HG03060 (cell line): ENCODE measurements at regions not wholly inside any gene's neighbourhood (a gene's known extent, or its start where the extent isn't known, plus 50 kb on each side); places are given as distances from the start of the nearest gene placed in this dataset.
"Not testable (repeated sequence)": the region's sequence is repeated elsewhere in the genome, so short reads cannot be mapped to it uniquely, and the experiment has no call there.

Experiments used
- ATAC-seq: cut with Tn5 transposase; IDR thresholded peaks from one replicate; pipeline ENCODE4 v1.9.1; 2021; ENCODE audit warnings: low read depth, moderate number of reproducible peaks; ENCODE audit not compliant: unreplicated experiment

- ATAC-seq = not testable (repeated sequence)
Observed at GRCh38 chr19:28434365-28434764, 778.6 kb downstream of the UQCRFS1 start.

DNA sequence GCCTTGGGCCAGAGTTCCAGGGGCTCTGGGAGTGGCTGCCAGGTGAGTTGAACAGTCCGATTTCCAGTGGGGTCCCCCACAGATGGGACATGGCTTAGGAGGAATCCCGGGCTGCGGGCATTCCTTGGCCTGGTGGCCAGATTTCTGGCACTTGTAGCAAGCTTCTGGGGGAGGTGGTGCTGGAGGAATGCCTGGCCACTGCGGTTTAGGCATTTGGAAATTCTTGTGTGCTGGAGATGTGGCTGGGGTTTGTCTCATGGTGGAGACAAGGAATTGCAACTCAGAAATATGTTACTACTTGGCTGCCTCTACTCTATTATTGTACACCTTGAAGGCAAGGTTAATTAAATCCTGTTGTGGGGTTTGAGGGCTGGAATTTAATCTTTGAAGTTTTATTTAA is 779.8 kb downstream of the UQCRFS1 start:
- ATAC-seq = not testable (repeated sequence)

DNA sequence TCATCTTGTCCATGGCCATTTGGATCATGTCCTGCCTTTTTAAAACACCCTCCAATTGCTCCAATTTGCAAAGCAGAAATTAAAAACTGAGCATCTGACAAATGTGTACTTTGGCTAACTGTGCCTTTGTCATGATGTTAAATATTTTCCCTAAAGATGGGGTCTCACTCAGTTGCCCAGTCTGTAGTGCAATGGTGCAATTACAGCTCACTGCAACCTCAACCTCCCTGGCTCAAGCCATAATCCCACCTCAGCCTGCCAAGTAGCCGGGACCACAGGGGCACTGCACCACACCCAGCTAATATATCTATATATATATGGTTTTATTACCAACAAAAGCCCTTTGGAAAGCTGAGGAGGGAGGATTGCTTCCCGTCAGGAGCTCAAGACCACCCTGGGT is 782.7 kb downstream of the UQCRFS1 start:
- no peak for ATAC-seq

DNA sequence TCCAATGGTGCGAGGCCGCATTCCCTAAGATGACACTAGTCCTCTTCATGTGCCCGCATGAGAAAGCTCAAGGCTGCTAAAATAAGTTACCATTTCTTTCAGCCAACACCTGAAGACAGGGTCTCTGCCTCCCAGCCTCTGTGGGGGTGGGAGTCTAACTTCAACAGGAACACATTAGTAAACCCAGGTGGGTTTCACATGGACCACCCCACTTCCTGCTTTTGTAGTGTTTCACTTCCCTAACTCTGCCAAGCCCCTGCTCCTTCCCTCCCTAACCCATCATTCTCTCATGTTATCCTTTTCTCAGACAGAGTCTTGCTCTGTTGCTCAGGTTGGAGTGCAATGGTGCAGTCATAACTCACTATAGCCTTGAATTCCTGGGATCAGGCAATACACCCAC is 783.6 kb downstream of the UQCRFS1 start:
- ATAC-seq = no peak

DNA sequence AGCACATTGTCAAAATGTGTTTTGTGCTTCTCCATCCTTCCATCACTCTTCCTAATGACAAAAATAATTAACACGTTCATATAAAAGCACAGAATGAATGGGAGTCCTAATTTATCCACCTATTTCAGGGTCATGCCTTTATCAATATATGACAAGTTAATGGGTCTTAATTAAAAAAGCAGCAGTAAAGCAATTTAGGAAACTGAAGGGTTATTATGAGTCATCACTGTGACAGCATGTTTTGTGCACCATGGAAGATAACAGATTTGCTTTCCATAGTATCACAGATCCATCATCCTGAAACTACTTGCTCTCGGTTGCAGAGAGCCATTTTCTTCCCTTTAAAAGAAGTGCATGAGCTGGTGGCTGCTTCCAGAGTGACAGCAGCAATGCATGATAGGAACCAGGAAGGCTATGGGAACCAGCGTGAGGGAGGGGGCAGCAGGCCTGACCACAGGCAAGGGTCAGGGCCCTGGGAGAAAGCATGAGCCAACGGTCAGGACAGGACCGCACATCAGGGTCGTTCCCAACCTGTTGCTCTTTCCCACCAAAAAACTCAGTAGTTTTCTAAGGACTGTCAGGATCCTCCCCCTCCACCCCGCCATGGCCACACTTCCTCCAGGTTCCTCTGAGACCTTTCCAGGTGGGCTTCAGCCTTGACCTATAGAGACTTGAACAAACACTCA is 784.1 kb downstream of the UQCRFS1 start:
- ATAC-seq = no peak

DNA sequence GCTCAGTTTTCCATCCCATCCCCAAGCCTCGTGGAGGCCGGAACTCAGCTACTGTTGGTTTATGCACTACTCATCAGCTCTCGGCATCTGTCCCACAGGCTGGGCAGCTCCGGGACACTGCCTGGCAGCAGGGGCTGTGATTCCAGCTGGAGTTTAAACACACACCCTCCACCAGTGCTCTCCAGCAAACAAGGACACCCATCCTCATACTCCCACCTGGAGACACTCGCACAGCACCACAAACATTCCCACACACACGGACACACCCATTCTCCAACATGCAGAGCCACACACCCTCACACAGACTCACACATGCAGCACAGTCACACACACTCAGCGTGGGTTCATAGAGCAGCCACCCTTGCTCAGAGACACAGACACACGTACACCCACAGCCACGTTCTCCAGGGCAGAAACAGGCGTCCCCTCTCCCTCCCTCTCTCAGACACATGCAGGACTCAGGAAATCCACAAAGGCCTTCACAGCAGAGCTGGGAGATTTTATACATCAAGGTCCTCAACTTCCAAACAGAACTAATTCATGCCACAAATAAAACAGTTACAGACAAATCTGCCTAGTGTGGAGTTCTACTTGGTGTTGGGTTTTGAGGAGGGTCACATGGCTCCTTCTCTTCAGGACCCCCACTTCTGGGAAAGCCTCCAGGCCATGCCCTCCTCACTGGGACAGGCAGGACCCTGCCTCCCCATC is 785.4 kb downstream of the UQCRFS1 start:
- no peak for ATAC-seq

DNA sequence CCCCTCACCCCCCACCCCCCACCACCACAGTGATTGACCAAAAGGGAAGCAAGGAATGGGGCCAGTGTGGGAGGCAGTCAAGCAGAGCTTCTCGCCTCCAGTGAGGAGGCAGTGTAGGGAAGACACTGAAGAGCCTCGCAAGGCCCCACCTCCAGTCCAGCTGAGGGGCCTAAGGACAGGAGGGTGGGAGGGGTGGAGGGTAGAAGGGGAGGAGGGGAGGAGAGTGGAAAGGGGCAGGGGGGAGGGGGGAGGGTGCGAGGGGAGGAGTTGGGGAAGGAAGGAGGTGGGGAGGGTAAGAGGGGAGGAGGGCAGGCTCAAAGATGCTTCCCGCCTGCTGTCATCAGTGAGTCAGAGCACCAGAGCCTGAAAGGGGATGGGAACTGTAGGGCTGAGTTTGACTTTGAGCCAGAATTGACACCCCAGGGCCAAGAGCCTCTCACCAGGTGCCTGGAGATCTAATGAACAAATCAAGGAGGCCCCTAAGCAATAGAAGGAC is 786.2 kb downstream of the UQCRFS1 start:
- ATAC-seq = no peak

- no peak for ATAC-seq
Observed at GRCh38 chr19:28426110-28426729, 786.7 kb downstream of the UQCRFS1 start.

- ATAC-seq = no peak
Observed at GRCh38 chr19:28425046-28425931, 787.7 kb downstream of the UQCRFS1 start.

DNA sequence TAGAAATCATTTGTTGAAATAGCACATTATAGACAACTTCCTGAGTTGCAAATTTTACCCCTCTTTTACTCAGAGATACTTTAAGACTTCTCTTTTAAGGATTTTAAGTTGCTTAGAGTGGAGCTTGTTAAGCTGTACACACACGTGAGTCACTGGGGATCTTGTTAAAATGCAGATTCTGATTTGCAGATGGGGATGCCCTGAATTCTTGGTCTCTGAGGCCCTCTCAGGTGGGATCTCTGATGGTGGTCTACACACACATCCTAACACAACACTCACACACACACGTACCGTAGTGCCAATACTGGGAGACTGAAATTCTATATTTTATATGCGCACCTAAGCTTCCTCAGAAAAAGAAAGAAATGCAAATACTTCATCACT is 788.3 kb downstream of the UQCRFS1 start:
- no peak for ATAC-seq

DNA sequence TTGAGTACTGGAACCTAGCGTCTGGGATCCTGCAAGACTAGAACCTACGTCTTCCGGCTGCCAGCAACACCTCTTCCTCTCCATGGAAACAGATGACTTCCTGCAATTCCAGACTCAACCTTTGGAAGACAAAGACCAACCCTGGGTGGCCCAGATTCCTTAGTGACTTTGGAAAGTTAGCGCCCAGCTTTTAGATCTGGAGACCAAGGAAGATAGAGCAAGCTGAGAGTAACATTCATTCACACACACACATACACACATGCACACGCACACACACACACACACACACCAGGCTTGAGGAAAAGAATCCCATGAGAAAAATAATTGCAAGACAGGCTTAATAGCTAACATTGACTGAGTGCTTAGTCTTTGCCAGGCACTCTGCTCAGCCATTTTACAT is 788.9 kb downstream of the UQCRFS1 start:
- no peak for ATAC-seq

DNA sequence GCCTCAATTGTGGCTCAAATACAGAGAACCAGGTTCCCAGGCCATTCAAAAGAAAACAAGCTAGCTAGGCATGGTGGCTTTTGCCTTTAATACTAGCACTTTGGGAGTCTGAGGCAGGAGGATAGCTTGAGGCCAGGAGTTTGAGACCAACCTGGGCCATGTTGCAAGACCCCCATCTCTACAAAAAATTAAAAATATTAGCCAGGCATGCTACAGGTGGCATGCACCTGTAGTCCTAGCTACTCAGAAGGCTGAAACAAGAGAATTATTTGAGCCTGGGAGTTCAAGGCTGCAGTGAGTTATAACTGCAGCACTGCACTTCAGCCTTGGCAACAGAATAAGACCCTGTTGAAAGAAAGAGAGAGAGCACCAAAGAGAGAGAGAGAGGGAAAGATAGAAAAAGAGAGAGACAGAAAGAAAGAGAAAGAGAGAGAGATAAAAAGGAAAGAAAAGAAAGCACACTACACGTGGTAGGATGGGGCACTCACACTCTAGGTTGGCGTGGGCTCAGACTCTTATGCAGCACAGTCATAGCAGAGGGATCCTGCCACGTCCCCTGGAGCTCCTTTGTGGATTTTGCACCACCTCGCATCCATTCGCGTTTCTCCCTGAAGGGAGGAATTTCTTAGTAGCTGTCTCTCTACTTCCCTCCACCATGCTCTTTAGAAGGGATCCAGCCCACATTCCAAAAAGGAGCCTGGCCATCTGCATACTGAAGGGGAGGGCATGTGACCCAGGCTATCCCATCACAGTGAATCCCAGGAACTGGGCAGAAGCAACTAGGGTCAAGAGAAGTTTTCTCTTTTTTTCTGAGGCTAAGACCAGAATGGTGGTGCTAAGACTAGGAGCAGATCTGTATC is 789.9 kb downstream of the UQCRFS1 start:
- ATAC-seq = no peak

GRCh38 chr19:28422046-28422445 is 790.9 kb downstream of the UQCRFS1 start:
- no peak for ATAC-seq

DNA sequence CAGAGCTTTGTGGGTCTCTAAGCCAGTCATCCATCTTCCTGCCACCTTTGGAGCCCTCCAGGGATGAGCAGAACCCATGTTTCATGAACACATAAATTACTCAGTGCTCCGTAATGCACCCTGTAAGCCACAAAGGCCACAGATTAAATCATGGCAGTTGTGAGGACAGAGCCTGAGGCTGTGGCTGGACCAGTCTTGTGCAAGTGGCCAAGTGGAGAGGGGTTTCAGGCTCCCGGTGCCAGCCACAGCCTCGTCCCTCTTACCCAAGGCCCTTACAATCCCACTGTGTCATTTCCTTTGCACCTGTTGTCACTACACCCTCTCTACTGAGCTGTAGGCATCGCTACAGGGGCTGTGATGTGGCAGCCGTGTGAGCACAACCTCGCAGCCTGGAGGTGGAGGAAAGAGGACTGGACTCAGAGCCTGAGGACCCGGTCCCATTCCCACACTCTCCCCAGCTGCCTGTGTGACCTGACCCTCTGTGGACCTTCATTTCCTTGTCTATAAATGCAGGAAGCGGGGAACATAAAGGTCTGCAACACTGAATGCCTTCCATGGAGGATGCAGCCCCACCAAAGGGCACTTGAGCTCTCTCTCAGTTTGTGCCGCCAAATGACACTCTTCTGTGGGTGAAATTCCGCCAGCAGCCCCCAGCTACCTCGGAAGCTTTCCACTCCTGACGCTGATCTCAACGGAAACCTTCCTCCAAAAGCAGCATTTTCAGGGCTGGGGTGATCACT is 792.0 kb downstream of the UQCRFS1 start:
- ATAC-seq = no peak

DNA sequence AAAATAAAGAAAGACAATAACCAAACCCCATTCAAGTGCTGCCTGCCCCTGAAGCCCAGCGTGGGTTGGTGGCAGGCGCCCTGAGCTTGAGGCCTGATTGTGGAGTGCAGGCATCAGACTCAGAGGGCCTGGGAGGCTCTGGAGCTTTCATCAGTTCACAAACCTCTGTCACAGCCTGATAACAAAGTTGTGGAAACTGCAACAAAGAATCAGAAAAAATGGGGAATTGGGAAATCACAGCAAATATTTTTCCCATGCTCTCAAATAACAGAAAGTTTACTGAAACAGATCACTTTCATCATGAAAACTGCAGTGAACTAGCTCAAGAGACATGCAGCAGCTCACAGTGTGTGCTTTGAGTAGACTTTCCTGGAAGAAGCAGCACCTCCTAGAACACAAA is 793.6 kb downstream of the UQCRFS1 start:
- no peak for ATAC-seq

DNA sequence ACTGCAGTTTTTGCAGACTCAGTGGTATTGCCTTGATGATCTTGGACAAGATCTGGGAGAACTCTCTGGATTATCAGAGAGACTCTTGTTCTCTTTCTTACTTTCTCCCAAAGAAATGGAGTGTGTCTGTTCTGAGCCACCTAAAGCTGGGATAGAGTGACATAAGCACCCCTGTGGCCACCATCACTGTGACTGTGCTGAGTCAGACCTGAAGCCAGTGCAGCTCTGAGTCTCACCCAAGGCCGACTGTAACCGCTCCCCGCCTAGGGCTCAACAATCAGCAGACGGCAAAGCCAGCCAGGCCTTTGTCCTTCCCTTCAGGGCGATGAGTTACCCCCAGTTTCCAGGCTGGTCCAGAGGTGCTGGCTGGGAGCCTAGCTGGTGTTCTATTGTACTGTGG is 795.6 kb downstream of the UQCRFS1 start:
- no peak for ATAC-seq

- ATAC-seq = no peak
Observed at GRCh38 chr19:28416245-28416644, 796.7 kb downstream of the UQCRFS1 start.

GRCh38 chr19:28414748-28415147 is 798.2 kb downstream of the UQCRFS1 start:
- no peak for ATAC-seq

- no peak for ATAC-seq
Observed at GRCh38 chr19:28409859-28410258, 803.1 kb downstream of the UQCRFS1 start.
